DOHH2 (cell line): ENCODE measurements at regions not wholly inside any gene's neighbourhood (a gene's known extent, or its start where the extent isn't known, plus 50 kb on each side); places are given as distances from the start of the nearest gene placed in this dataset.

Source experiments
- H3F3A ChIP-seq: fragments of 200-600 bp; sonication (generic), shearing (Covaris generic); 2 replicates; pipeline ENCODE4 v1.6.0; 2016; ENCODE audit warnings: antibody characterized with exemption, mild to moderate bottlenecking; ENCODE audit not compliant: control insufficient read depth, insufficient read depth
- H3K27ac ChIP-seq: fragments of 200-600 bp; sonication (generic); 2 replicates; pipeline ENCODE4 v1.5.1; 2014; ENCODE audit warnings: low read depth, mild to moderate bottlenecking, low read length, moderate library complexity
- H3K27me3 ChIP-seq: fragments of 200-600 bp; sonication (generic); 2 replicates; pipeline ENCODE4 v1.6.1; 2014; ENCODE audit warnings: mild to moderate bottlenecking, low read length, mixed read lengths; ENCODE audit not compliant: control insufficient read depth
- H3K36me3 ChIP-seq: fragments of 200-600 bp; sonication (generic); 2 replicates; pipeline ENCODE4 v1.6.1; 2014; ENCODE audit warnings: mild to moderate bottlenecking, low read length, moderate library complexity, mixed read lengths; ENCODE audit not compliant: control insufficient read depth
- H3K4me1 ChIP-seq: fragments of 200-600 bp; sonication (generic); 2 replicates; pipeline ENCODE4 v1.6.1; 2014; ENCODE audit warnings: mild to moderate bottlenecking, low read length, mixed read lengths; ENCODE audit not compliant: control insufficient read depth
- H3K4me2 ChIP-seq: fragments of 200-600 bp; sonication (generic); 2 replicates; pipeline ENCODE4 v1.6.0; 2014; ENCODE audit warnings: mild to moderate bottlenecking, low read length, moderate library complexity
- H3K4me3 ChIP-seq: fragments of 200-600 bp; sonication (generic); 2 replicates; pipeline ENCODE4 v1.5.1; 2014; ENCODE audit warnings: mild to moderate bottlenecking, low read length, mixed read lengths
- H3K79me2 ChIP-seq: fragments of 200-600 bp; sonication (generic); 2 replicates; pipeline ENCODE4 v1.6.1; 2014; ENCODE audit warnings: mild to moderate bottlenecking, low read length, mixed read lengths; ENCODE audit not compliant: control insufficient read depth
- H3K9me2 ChIP-seq: fragments of 200-600 bp; sonication (generic); replicated peaks from 2 replicates; pipeline ENCODE4 v1.6.1; 2014; ENCODE audit warnings: mild to moderate bottlenecking, low read length, mixed read lengths; ENCODE audit not compliant: control insufficient read depth
- H3K9me3 ChIP-seq: fragments of 200-600 bp; sonication (generic); 2 replicates; pipeline ENCODE4 v1.6.1; 2014; ENCODE audit warnings: antibody characterized with exemption, low read length, mixed read lengths; ENCODE audit not compliant: control insufficient read depth, insufficient read depth
- H4K20me1 ChIP-seq: fragments of 200-600 bp; sonication (generic); 2 replicates; pipeline ENCODE4 v1.6.0; 2014; ENCODE audit warnings: low read depth, mild to moderate bottlenecking, antibody characterized with exemption, low read length, moderate library complexity; ENCODE audit not compliant: control insufficient read depth, insufficient read depth
- EZH2phosphoT487 ChIP-seq: fragments of 200-600 bp; sonication (generic); IDR thresholded peaks from 2 replicates; pipeline ENCODE4 v1.6.1; 2017; ENCODE audit warnings: borderline replicate concordance, mild to moderate bottlenecking, antibody characterized with exemption, low read length, moderate library complexity, mixed read lengths
- TF ChIP-seq, protein P1 (sequence below): fragments of 200-600 bp; sonication (generic); IDR thresholded peaks from one replicate; pipeline ENCODE4 v1.5.1; 2014; ENCODE audit warnings: antibody characterized with exemption, mild to moderate bottlenecking, low read depth, low read length; ENCODE audit not compliant: poor library complexity, severe bottlenecking

DNA sequence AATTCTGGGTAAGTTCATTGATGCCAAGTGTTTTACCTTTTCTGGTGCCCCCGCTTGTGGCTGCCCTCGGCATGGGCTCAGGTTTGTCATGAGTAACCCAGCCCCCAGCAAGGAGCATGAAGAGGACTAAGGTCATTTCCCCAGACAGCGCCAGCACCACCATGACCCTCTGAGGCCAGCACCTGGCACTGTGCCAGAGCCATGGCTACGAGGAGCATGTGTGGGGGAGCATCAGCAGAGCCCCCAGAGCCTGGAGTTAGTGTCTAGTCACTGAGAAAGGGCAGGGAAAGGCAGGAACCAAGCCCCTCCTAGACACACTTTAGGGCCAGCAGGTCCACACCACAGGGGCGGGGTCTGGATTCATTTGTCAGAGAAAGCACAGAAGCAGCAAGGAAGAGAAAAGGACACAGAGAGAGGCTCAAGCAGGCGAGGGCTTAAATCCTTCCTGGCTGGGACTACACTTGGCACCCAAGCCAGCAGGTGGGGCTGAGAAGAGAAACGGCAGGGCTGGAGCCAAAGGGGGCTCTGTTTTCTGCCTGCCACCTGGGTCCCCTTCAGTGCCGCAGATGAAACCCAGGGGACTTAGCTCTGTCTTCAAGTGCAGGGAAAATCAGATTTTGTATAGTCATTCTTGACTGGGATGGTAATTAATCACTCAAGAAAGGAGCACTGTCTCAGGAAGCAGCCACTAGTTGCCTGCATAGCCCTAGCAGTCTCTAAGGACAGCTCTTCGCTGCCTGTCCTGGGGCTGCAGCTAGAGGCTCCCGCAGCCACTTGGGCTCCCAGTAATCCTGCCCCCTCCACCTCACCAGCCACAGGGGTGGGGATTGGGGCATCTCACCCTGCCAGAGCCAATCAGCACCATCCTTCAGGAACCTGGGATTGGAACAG, 79.6 kb upstream of the ZC3H12A start:
- no peak for TF ChIP-seq EZH2phosphoT487
- TF ChIP-seq, protein P1, sequence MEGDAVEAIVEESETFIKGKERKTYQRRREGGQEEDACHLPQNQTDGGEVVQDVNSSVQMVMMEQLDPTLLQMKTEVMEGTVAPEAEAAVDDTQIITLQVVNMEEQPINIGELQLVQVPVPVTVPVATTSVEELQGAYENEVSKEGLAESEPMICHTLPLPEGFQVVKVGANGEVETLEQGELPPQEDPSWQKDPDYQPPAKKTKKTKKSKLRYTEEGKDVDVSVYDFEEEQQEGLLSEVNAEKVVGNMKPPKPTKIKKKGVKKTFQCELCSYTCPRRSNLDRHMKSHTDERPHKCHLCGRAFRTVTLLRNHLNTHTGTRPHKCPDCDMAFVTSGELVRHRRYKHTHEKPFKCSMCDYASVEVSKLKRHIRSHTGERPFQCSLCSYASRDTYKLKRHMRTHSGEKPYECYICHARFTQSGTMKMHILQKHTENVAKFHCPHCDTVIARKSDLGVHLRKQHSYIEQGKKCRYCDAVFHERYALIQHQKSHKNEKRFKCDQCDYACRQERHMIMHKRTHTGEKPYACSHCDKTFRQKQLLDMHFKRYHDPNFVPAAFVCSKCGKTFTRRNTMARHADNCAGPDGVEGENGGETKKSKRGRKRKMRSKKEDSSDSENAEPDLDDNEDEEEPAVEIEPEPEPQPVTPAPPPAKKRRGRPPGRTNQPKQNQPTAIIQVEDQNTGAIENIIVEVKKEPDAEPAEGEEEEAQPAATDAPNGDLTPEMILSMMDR, result no peak
- Histone ChIP-seq H3K4me3 (no peak overlapping the region), H3K9me3 (no peaks in the 10 kb centered on the region)

GRCh38 chr1:37398096-37398495, 76.3 kb upstream of the ZC3H12A start:
- Histone ChIP-seq H3K79me2 (no peaks in the 10 kb centered on the region), H4K20me1 (no peaks in the 10 kb centered on the region), H3K9me3 (no peaks in the 10 kb centered on the region), H3K4me2 (no peak overlapping the region), H3K9me2 (no peaks in the 10 kb centered on the region), H3K36me3 (no peaks in the 10 kb centered on the region), H3K27me3 (peaks cover 14% of the 10 kb centered on the region; the same call in 1 of the 2 replicates), H3K4me3 (no peak overlapping the region), H3F3A (no peaks in the 10 kb centered on the region), H3K4me1 (no peaks in the 10 kb centered on the region), H3K27ac (no peak overlapping the region)
- no peak for TF ChIP-seq EZH2phosphoT487
- TF ChIP-seq, protein P1, result no peak

More for the DNA sequence above, 79.6 kb upstream of the ZC3H12A start:
- no peaks in the 10 kb centered on the region for H3K36me3 ChIP-seq
- peaks cover 24% of the 10 kb centered on the region for H3K27me3 ChIP-seq
- H3K79me2 ChIP-seq, result no peaks in the 10 kb centered on the region
- no peak overlapping the region for H3K4me2 ChIP-seq
- H4K20me1 ChIP-seq, result no peaks in the 10 kb centered on the region
- no peaks in the 10 kb centered on the region for H3K9me2 ChIP-seq
- no peak overlapping the region for H3K27ac ChIP-seq
- H3K4me1 ChIP-seq, result no peaks in the 10 kb centered on the region
- no peaks in the 10 kb centered on the region for H3F3A ChIP-seq

DNA sequence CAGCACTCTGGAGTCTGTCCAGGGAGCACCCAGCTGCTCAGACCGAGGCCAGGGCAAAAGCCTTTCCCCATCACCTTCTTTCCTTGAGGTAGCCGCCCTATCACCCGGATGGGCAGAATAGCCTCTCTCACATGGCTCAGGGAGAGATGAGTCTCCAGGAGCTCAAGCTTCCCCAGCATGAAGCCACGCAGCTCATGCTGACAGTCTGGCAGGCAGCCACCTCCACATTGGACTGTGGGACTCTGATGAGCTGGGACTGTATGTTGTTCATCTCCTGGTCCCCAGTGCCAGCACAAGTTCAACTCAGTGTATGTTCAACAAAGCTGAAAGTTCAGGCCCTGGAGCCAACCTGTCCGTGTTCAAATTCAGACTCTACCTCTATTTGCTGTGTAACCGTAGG, 75.2 kb upstream of the ZC3H12A start:
- TF ChIP-seq EZH2phosphoT487, result no peak
- TF ChIP-seq, protein P1, result no peak
- Histone ChIP-seq H3K4me2 (no peak overlapping the region), H4K20me1 (no peaks in the 10 kb centered on the region), H3K4me3 (no peak overlapping the region), H3K27me3 (peaks cover 14% of the 10 kb centered on the region; the same call in 1 of the 2 replicates), H3K27ac (no peak overlapping the region), H3K9me3 (no peaks in the 10 kb centered on the region), H3K79me2 (no peaks in the 10 kb centered on the region), H3K36me3 (no peaks in the 10 kb centered on the region), H3K9me2 (no peaks in the 10 kb centered on the region), H3K4me1 (no peaks in the 10 kb centered on the region), H3F3A (no peaks in the 10 kb centered on the region)
